GM19438 (cell line): ENCODE measurements at regions not wholly inside any gene's neighbourhood (a gene's known extent, or its start where the extent isn't known, plus 50 kb on each side); places are given as distances from the start of the nearest gene placed in this dataset.
"Not testable (repeated sequence)": the region's sequence is repeated elsewhere in the genome, so short reads cannot be mapped to it uniquely, and the experiment has no call there.

Source experiments
- ATAC-seq: cut with Tn5 transposase; IDR thresholded peaks from one replicate; pipeline ENCODE4 v1.9.1; 2021; ENCODE audit warnings: low read depth; ENCODE audit not compliant: unreplicated experiment

- ATAC-seq = no peak
Observed at GRCh38 chr5:105929858-105930257, 1740.9 kb downstream of the EFNA5 start.

GRCh38 chr5:105924366-105924765, 1746.4 kb downstream of the EFNA5 start:
- ATAC-seq = no peak

GRCh38 chr5:105922574-105922973, 1748.2 kb downstream of the EFNA5 start:
- ATAC-seq = no peak

- ATAC-seq = no peak
Observed at GRCh38 chr5:105922080-105922479, 1748.7 kb downstream of the EFNA5 start.

GRCh38 chr5:105917189-105917588, 1753.5 kb downstream of the EFNA5 start:
- no peak for ATAC-seq

GRCh38 chr5:105907016-105907415, 1763.7 kb downstream of the EFNA5 start:
- ATAC-seq = no peak

GRCh38 chr5:105905392-105905791, 1765.3 kb downstream of the EFNA5 start:
- ATAC-seq = no peak

- ATAC-seq = no peak
Observed at GRCh38 chr5:105903069-105903468, 1767.7 kb downstream of the EFNA5 start.

- no peak for ATAC-seq
Observed at GRCh38 chr5:105899726-105900125, 1771.0 kb downstream of the EFNA5 start.

GRCh38 chr5:105898183-105898582, 1772.6 kb downstream of the EFNA5 start:
- no peak for ATAC-seq

- ATAC-seq = no peak
Observed at GRCh38 chr5:105885266-105885665, 1785.5 kb downstream of the EFNA5 start.

GRCh38 chr5:105882956-105883481, 1787.7 kb downstream of the EFNA5 start:
- ATAC-seq = no peak

GRCh38 chr5:105878402-105878801, 1792.3 kb downstream of the EFNA5 start:
- no peak for ATAC-seq

- no peak for ATAC-seq
Observed at GRCh38 chr5:105877592-105877991, 1793.1 kb downstream of the EFNA5 start.

GRCh38 chr5:105874316-105874715, 1796.4 kb downstream of the EFNA5 start:
- no peak for ATAC-seq

- no peak for ATAC-seq
Observed at GRCh38 chr5:105872569-105873270, 1798.0 kb downstream of the EFNA5 start.

- no peak for ATAC-seq
Observed at GRCh38 chr5:105868038-105868780, 1802.5 kb downstream of the EFNA5 start.

- ATAC-seq = no peak
Observed at GRCh38 chr5:105865834-105866233, 1804.9 kb downstream of the EFNA5 start.

- ATAC-seq = not testable (repeated sequence)
Observed at GRCh38 chr5:105859350-105859749, 1811.4 kb downstream of the EFNA5 start.

GRCh38 chr5:105849701-105850100, 1821.0 kb downstream of the EFNA5 start:
- no peak for ATAC-seq

- no peak for ATAC-seq
Observed at GRCh38 chr5:105840800-105841199, 1829.9 kb downstream of the EFNA5 start.

- ATAC-seq = no peak
Observed at GRCh38 chr5:105836887-105837286, 1833.8 kb downstream of the EFNA5 start.
